ENCODE measurements at regions not wholly inside any gene's neighbourhood (a gene's known extent, or its start where the extent isn't known, plus 50 kb on each side); places are given as distances from the start of the nearest gene placed in this dataset.

DNA sequence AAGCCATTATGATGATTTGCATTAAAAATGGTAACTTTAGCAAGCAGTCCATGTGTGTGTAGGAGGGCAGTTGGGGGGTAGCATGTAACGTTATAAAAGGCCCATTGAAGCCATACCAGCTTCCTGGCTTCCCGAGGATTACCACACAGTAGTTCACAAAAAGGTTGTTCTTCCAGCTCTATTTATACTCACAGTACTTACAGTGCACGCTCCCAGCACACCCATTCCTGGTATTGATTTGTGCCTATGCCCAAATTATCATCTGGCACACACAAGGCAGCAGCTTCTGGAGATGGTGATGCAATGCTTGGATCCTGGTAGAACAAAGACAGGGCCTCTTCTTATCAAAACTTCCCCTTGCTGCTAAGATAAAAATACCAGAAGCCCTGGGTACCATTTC is 436.8 kb downstream of the HAO1 start:
- TF ChIP-seq EP300 (IDR thresholded peaks at IDR 0.05; ENCODE audit: low read depth) = no peak
- no peak for TF ChIP-seq POLR2A (IDR thresholded peaks at IDR 0.05)
- TF ChIP-seq POLR2AphosphoS5 (IDR thresholded peaks at IDR 0.05) = no peak

Measured in transverse colon (tissue), 3 donors.